SK-MEL-5 (cell line): ENCODE measurements at regions not wholly inside any gene's neighbourhood (a gene's known extent, or its start where the extent isn't known, plus 50 kb on each side); places are given as distances from the start of the nearest gene placed in this dataset.

Source experiments
- DNase-seq: peaks from one replicate; pipeline ENCODE4 v3.0.0-alpha.2; 2016; ENCODE audit warnings: low read depth, low spot score
- in situ Hi-C: cut with HindIII; loops from 2 replicates; pipeline ENCODE4 v1.10.0; 2016; ENCODE audit warnings: low sequenced_read_pairs, high pct_unique_total_duplicates, low pct_unique_long_range_greater_than_20kb

GRCh38 chr2:82001614-82002013 lies 1697.1 kb upstream of the LRRTM1 start:
- DNase-seq: no peak
- in situ Hi-C loops: no loop called here

GRCh38 chr2:82000606-82001005 lies 1696.1 kb upstream of the LRRTM1 start:
- in situ Hi-C loops: no loop called here
- DNase-seq: no peak

GRCh38 chr2:81996332-81996731 lies 1691.8 kb upstream of the LRRTM1 start:
- no peak for DNase-seq
- in situ Hi-C loops: no loop called here

GRCh38 chr2:81991282-81991681 lies 1686.7 kb upstream of the LRRTM1 start:
- DNase-seq: no peak
- in situ Hi-C loops: no loop called here

GRCh38 chr2:81987370-81987769 lies 1682.8 kb upstream of the LRRTM1 start:
- no peak for DNase-seq
- in situ Hi-C loops: no loop called here

- in situ Hi-C loops: no loop called here
These were observed 1680.6 kb upstream of the LRRTM1 start for GRCh38 chr2:81984969-81985637.

GRCh38 chr2:81981585-81981984 lies 1677.0 kb upstream of the LRRTM1 start:
- in situ Hi-C loops: no loop called here
- DNase-seq: no peak

More at GRCh38 chr2:81984969-81985637, 1680.6 kb upstream of the LRRTM1 start:
- DNase-seq: no peak

GRCh38 chr2:81979086-81979485 lies 1674.5 kb upstream of the LRRTM1 start:
- in situ Hi-C loops: no loop called here
- DNase-seq: no peak

- in situ Hi-C loops: no loop called here
- no peak for DNase-seq
These were observed 1672.4 kb upstream of the LRRTM1 start for GRCh38 chr2:81976998-81977397.

GRCh38 chr2:81974216-81974615 lies 1669.7 kb upstream of the LRRTM1 start:
- DNase-seq: no peak
- in situ Hi-C loops: no loop called here

- DNase-seq: no peak
- in situ Hi-C loops: no loop called here
These were observed 1638.3 kb upstream of the LRRTM1 start for GRCh38 chr2:81942876-81943275.

- in situ Hi-C loops: no loop called here
- DNase-seq: no peak
These were observed 1637.7 kb upstream of the LRRTM1 start for GRCh38 chr2:81942136-81942680.

GRCh38 chr2:81940266-81940955 lies 1635.9 kb upstream of the LRRTM1 start:
- in situ Hi-C loops: no loop called here
- no peak for DNase-seq

GRCh38 chr2:81937944-81938343 lies 1633.4 kb upstream of the LRRTM1 start:
- in situ Hi-C loops: no loop called here
- no peak for DNase-seq

- no peak for DNase-seq
- in situ Hi-C loops: no loop called here
These were observed 1599.0 kb upstream of the LRRTM1 start for GRCh38 chr2:81903534-81903933.

- peak; percentile 40 for DNase-seq
- in situ Hi-C loops: no loop called here
These were observed 1596.5 kb upstream of the LRRTM1 start for GRCh38 chr2:81901017-81901416.

GRCh38 chr2:81895620-81896250 lies 1591.2 kb upstream of the LRRTM1 start:
- DNase-seq: no peak
- in situ Hi-C loops: no loop called here

- in situ Hi-C loops: no loop called here
These were observed 1590.0 kb upstream of the LRRTM1 start for GRCh38 chr2:81894451-81894990.

More at GRCh38 chr2:81894451-81894990, 1590.0 kb upstream of the LRRTM1 start:
- DNase-seq: peak; percentile 60
